OCI-LY7 (cell line): ENCODE measurements at regions not wholly inside any gene's neighbourhood (a gene's known extent, or its start where the extent isn't known, plus 50 kb on each side); places are given as distances from the start of the nearest gene placed in this dataset.

Source experiments
- EZH2phosphoT487 ChIP-seq: fragments of 200-600 bp; sonication (generic); IDR thresholded peaks from 2 replicates; pipeline ENCODE4 v1.6.1; 2018; ENCODE audit warnings: low read depth, borderline replicate concordance, mild to moderate bottlenecking, mixed run types, antibody characterized with exemption, low read length, moderate library complexity, mixed read lengths
- TF ChIP-seq, protein P1 (sequence below): fragments of 200-600 bp; sonication (generic); conservative IDR thresholded peaks from 2 replicates; pipeline ENCODE4 v1.5.1; 2014; ENCODE audit warnings: mild to moderate bottlenecking, antibody characterized with exemption, low read length, moderate library complexity, mixed read lengths

DNA sequence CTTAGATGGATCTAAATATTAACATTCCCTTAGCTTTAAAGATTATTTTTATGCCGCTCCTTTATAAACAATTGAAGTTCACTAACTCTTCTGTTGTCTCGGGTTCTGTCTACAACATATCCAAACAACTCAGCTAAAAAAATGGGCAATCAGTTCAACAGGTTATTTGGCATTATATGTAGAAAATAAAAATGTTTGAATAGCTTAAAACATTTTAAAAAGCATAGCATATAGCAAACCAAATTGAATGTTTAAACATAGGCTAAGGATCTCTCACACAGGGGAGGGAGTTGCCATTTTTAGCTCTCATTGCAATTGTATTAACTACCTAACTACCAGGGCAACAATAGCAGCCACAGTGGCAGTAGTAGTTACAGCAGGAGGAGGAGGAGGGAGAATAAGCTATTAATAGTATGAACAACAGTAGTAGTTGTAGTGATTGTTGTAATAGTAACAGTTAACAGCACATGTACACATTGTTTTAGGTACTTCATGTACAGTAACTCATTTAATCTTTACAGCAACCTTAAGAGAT, 404.2 kb downstream of the KCNRG start:
- TF ChIP-seq, protein P1, sequence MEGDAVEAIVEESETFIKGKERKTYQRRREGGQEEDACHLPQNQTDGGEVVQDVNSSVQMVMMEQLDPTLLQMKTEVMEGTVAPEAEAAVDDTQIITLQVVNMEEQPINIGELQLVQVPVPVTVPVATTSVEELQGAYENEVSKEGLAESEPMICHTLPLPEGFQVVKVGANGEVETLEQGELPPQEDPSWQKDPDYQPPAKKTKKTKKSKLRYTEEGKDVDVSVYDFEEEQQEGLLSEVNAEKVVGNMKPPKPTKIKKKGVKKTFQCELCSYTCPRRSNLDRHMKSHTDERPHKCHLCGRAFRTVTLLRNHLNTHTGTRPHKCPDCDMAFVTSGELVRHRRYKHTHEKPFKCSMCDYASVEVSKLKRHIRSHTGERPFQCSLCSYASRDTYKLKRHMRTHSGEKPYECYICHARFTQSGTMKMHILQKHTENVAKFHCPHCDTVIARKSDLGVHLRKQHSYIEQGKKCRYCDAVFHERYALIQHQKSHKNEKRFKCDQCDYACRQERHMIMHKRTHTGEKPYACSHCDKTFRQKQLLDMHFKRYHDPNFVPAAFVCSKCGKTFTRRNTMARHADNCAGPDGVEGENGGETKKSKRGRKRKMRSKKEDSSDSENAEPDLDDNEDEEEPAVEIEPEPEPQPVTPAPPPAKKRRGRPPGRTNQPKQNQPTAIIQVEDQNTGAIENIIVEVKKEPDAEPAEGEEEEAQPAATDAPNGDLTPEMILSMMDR: no peak
- TF ChIP-seq EZH2phosphoT487: no peak
